Keratinocyte (primary cell): ENCODE measurements at regions not wholly inside any gene's neighbourhood (a gene's known extent, or its start where the extent isn't known, plus 50 kb on each side); places are given as distances from the start of the nearest gene placed in this dataset.

ENCODE experiments used
- DNase-seq: peaks from one replicate; pipeline ENCODE4 v3.0.0-alpha.2; 2011; ENCODE audit warnings: low read depth, missing footprints, low spot score
- FAIRE-seq: peaks from 2 replicates; lab custom pipeline; 2011; peaks lifted over from hg19 to GRCh38; lab: Jason Lieb, UNC
- H2AFZ ChIP-seq: 2 replicates; pipeline ENCODE4 v1.6.0; 2012; ENCODE audit warnings: low read length, control low read depth, inconsistent platforms; ENCODE audit not compliant: control insufficient read depth
- H3K27ac ChIP-seq: 2 replicates; pipeline ENCODE4 v1.5.1; 2011; ENCODE audit warnings: low read length; ENCODE audit not compliant: control insufficient read depth, insufficient read depth
- H3K27me3 ChIP-seq: 3 replicates; pipeline ENCODE4 v1.6.0; 2011; ENCODE audit warnings: low read length; ENCODE audit not compliant: control insufficient read depth, insufficient read depth; ENCODE audit errors: extremely low read depth
- H3K36me3 ChIP-seq, 2 experiments: 2 replicates in 1 of 2; 3 replicates in 1 of 2; pipeline ENCODE4 v1.5.1; 2011; ENCODE audit warnings: low read length in 2 of 2, mild to moderate bottlenecking in 1 of 2; ENCODE audit not compliant: control insufficient read depth in 2 of 2, insufficient read depth in 2 of 2; ENCODE audit errors: extremely low read depth in 1 of 2
- H3K4me1 ChIP-seq: 3 replicates; pipeline ENCODE4 v1.5.1; 2011; ENCODE audit warnings: low read length; ENCODE audit not compliant: control insufficient read depth, insufficient read depth; ENCODE audit errors: extremely low read depth
- H3K4me2 ChIP-seq: 3 replicates; pipeline ENCODE4 v1.6.0; 2011; ENCODE audit warnings: low read depth, low read length; ENCODE audit not compliant: control insufficient read depth, insufficient read depth; ENCODE audit errors: extremely low read depth
- H3K4me3 ChIP-seq, 3 experiments: fragments of 200-600 bp in 1 of 3; sonication (generic) in 1 of 3; 2 replicates in 2 of 3; 3 replicates in 1 of 3; pipeline ENCODE4 v1.5.1; 2011 to 2016; ENCODE audit warnings: low read length in 3 of 3, mild to moderate bottlenecking in 3 of 3, control low read depth in 2 of 3, inconsistent platforms in 1 of 3, low read depth in 1 of 3, mixed read lengths in 1 of 3, mixed run types in 1 of 3, moderate library complexity in 1 of 3; ENCODE audit not compliant: control insufficient read depth in 2 of 3, insufficient read depth in 2 of 3; ENCODE audit errors: extremely low read depth in 1 of 3
- H3K79me2 ChIP-seq: 2 replicates; pipeline ENCODE4 v1.6.0; 2012; ENCODE audit warnings: low read length; ENCODE audit not compliant: control insufficient read depth, insufficient read depth
- H3K9ac ChIP-seq: 3 replicates; pipeline ENCODE4 v1.6.0; 2011; ENCODE audit warnings: low read length; ENCODE audit not compliant: control insufficient read depth, insufficient read depth; ENCODE audit errors: extremely low read depth
- H3K9me1 ChIP-seq: 3 replicates; pipeline ENCODE4 v1.6.0; 2011; ENCODE audit warnings: low read length; ENCODE audit not compliant: control insufficient read depth, insufficient read depth; ENCODE audit errors: extremely low read depth
- H3K9me3 ChIP-seq: 2 replicates; pipeline ENCODE4 v1.5.1; 2012; ENCODE audit warnings: low read depth, low read length; ENCODE audit not compliant: control insufficient read depth
- H4K20me1 ChIP-seq: 3 replicates; pipeline ENCODE4 v1.6.0; 2011; ENCODE audit warnings: low read length; ENCODE audit not compliant: control insufficient read depth, insufficient read depth; ENCODE audit errors: extremely low read depth
- EZH2 ChIP-seq: IDR thresholded peaks from one replicate; pipeline ENCODE4 v1.6.1; 2012; ENCODE audit warnings: inconsistent platforms, mild to moderate bottlenecking, low read length, moderate library complexity
- dilution Hi-C: fragments of 300-500 bp; cut with MboI; formaldehyde crosslinking; loops from one replicate; pipeline ENCODE4 v1.7.0; 2020; ENCODE audit warnings: low sequenced_read_pairs; ENCODE audit not compliant: extremely low pct_ligation_motif_present
- TF ChIP-seq, protein P1 (sequence below), 3 experiments: IDR thresholded peaks in 1 of 3; conservative IDR thresholded peaks in 1 of 3; optimal IDR thresholded peaks in 1 of 3; 2 replicates in 2 of 3; 3 replicates in 1 of 3; pipeline versions ENCODE3 to v1.5.1; 2011; ENCODE audit warnings: low read length in 3 of 3, mild to moderate bottlenecking in 3 of 3, moderate library complexity in 2 of 3, control low read depth in 1 of 3, inconsistent platforms in 1 of 3; ENCODE audit not compliant: insufficient read depth in 2 of 3; ENCODE audit errors: extremely low read depth in 1 of 3

- FAIRE-seq, result no peak
- H3K79me2 ChIP-seq, result no peaks in the 10 kb centered on the region
- no peak overlapping the region for H3K4me3 ChIP-seq
- no peaks in the 10 kb centered on the region for H3K9me3 ChIP-seq
- dilution Hi-C loops, result no loop called here
- no peaks in the 10 kb centered on the region for H3K9me1 ChIP-seq
- no peak overlapping the region for H3K27ac ChIP-seq
- H4K20me1 ChIP-seq, result no peaks in the 10 kb centered on the region
- H2AFZ ChIP-seq, result no peak overlapping the region
- TF ChIP-seq, protein P1, sequence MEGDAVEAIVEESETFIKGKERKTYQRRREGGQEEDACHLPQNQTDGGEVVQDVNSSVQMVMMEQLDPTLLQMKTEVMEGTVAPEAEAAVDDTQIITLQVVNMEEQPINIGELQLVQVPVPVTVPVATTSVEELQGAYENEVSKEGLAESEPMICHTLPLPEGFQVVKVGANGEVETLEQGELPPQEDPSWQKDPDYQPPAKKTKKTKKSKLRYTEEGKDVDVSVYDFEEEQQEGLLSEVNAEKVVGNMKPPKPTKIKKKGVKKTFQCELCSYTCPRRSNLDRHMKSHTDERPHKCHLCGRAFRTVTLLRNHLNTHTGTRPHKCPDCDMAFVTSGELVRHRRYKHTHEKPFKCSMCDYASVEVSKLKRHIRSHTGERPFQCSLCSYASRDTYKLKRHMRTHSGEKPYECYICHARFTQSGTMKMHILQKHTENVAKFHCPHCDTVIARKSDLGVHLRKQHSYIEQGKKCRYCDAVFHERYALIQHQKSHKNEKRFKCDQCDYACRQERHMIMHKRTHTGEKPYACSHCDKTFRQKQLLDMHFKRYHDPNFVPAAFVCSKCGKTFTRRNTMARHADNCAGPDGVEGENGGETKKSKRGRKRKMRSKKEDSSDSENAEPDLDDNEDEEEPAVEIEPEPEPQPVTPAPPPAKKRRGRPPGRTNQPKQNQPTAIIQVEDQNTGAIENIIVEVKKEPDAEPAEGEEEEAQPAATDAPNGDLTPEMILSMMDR (optimal IDR thresholded peaks at IDR 0.05 in 1 of 3, IDR thresholded peaks at IDR 0.05 in 1 of 3, conservative IDR thresholded peaks at IDR 0.05 in 1 of 3; ENCODE audit: extremely low read depth in 1 of 3, insufficient read depth in 2 of 3, low read length in 3 of 3), result no peak
- TF ChIP-seq EZH2, result no peak
- H3K4me2 ChIP-seq, result no peak overlapping the region
- no peaks in the 10 kb centered on the region for H3K36me3 ChIP-seq
- no peaks in the 10 kb centered on the region for H3K27me3 ChIP-seq
- H3K4me1 ChIP-seq, result no peaks in the 10 kb centered on the region
- H3K9ac ChIP-seq, result no peak overlapping the region
- no peak for DNase-seq
Observed at GRCh38 chr13:58985845-58986244, 1177.9 kb downstream of the DIAPH3 start.

DNA sequence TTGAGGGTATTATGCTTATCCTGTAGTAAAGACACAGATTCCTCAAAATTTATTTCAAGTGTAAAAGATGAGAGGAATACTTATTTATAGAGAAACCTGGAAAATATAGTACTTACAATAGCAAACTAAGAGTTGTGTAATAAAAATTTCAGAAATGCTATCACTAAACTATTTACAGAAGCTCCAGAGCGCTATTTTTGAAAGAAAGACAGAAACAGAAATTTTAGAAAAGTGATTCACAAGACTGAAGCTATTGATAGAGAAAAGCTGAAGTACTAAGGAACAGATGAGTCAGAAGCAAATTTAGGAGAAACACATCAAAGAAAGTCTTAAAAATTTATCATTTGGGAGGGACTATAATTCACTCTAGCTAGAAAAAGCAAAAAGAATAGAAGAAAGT, 1174.2 kb downstream of the DIAPH3 start:
- H2AFZ ChIP-seq, result no peak overlapping the region
- no peak overlapping the region for H3K4me2 ChIP-seq
- H3K9me1 ChIP-seq, result no peaks in the 10 kb centered on the region
- no peak for TF ChIP-seq EZH2
- TF ChIP-seq, protein P1 (optimal IDR thresholded peaks at IDR 0.05 in 1 of 3, IDR thresholded peaks at IDR 0.05 in 1 of 3, conservative IDR thresholded peaks at IDR 0.05 in 1 of 3; ENCODE audit: extremely low read depth in 1 of 3, insufficient read depth in 2 of 3, low read length in 3 of 3), result no peak
- FAIRE-seq, result no peak
- H3K4me1 ChIP-seq, result no peaks in the 10 kb centered on the region
- H3K9ac ChIP-seq, result no peak overlapping the region
- H3K4me3 ChIP-seq, result no peak overlapping the region
- H3K27me3 ChIP-seq, result no peaks in the 10 kb centered on the region
- H3K79me2 ChIP-seq, result no peaks in the 10 kb centered on the region
- H3K36me3 ChIP-seq, result no peaks in the 10 kb centered on the region
- dilution Hi-C loops, result no loop called here
- DNase-seq, result no peak
- H3K9me3 ChIP-seq, result no peaks in the 10 kb centered on the region
- H4K20me1 ChIP-seq, result no peaks in the 10 kb centered on the region
- H3K27ac ChIP-seq, result no peak overlapping the region
